Trophoblast cell (in vitro differentiated cells and primary cell): ENCODE measurements at regions not wholly inside any gene's neighbourhood (a gene's known extent, or its start where the extent isn't known, plus 50 kb on each side); places are given as distances from the start of the nearest gene placed in this dataset.

Source experiments
- DNase-seq, 2 donors: peaks; one replicate each; pipeline ENCODE4 v3.0.0-alpha.2; 2016
- H2AFZ ChIP-seq: 2 replicates; pipeline ENCODE4 v1.6.1; 2013; ENCODE audit warnings: low read length, moderate library complexity, mild to moderate bottlenecking; ENCODE audit not compliant: insufficient read depth, poor library complexity
- H2AK5ac ChIP-seq: 2 replicates; pipeline ENCODE4 v1.6.1; 2013; ENCODE audit warnings: mild to moderate bottlenecking, low read length
- H2BK120ac ChIP-seq: 2 replicates; pipeline ENCODE4 v1.6.1; 2013; ENCODE audit warnings: low read length, mild to moderate bottlenecking, moderate library complexity; ENCODE audit not compliant: insufficient read depth, poor library complexity
- H2BK12ac ChIP-seq: 2 replicates; pipeline ENCODE4 v1.6.1; 2013; ENCODE audit warnings: mild to moderate bottlenecking, low read length, moderate library complexity
- H2BK5ac ChIP-seq: 2 replicates; pipeline ENCODE4 v1.6.1; 2013; ENCODE audit warnings: low read length, low read depth, moderate library complexity, mild to moderate bottlenecking; ENCODE audit not compliant: poor library complexity
- H3K14ac ChIP-seq: 2 replicates; pipeline ENCODE4 v1.6.1; 2013; ENCODE audit warnings: mild to moderate bottlenecking, low read length
- H3K18ac ChIP-seq: 2 replicates; pipeline ENCODE4 v1.6.1; 2013; ENCODE audit warnings: mild to moderate bottlenecking, low read length
- H3K23ac ChIP-seq: 2 replicates; pipeline ENCODE4 v1.6.1; 2013; ENCODE audit warnings: low read length
- H3K27ac ChIP-seq: 2 replicates; pipeline ENCODE4 v1.5.1; 2013; ENCODE audit warnings: low read depth, mild to moderate bottlenecking, inconsistent platforms, low read length, moderate library complexity
- H3K27me3 ChIP-seq: 2 replicates; pipeline ENCODE4 v1.6.1; 2013; ENCODE audit warnings: inconsistent platforms, mild to moderate bottlenecking, low read length, moderate library complexity; ENCODE audit not compliant: insufficient read depth
- H3K36me3 ChIP-seq, 2 experiments: 1 replicate in 1 of 2; 2 replicates in 1 of 2; pipeline ENCODE4 v1.6.1; 2013; ENCODE audit warnings: low read length in 2 of 2, mild to moderate bottlenecking in 2 of 2, moderate library complexity in 1 of 2; ENCODE audit not compliant: insufficient read depth in 2 of 2, control insufficient read depth in 1 of 2
- H3K4ac ChIP-seq: 2 replicates; pipeline ENCODE4 v1.6.1; 2013; ENCODE audit warnings: low read depth, mild to moderate bottlenecking, low read length, moderate library complexity
- H3K4me1 ChIP-seq, 2 experiments: 1 replicate in 1 of 2; 2 replicates in 1 of 2; pipeline ENCODE4 v1.6.1; 2013; ENCODE audit warnings: low read length in 2 of 2, mild to moderate bottlenecking in 2 of 2, moderate library complexity in 1 of 2; ENCODE audit not compliant: insufficient read depth in 2 of 2, control insufficient read depth in 1 of 2
- H3K4me2 ChIP-seq: 2 replicates; pipeline ENCODE4 v1.6.1; 2013; ENCODE audit warnings: inconsistent platforms, mild to moderate bottlenecking, low read length, moderate library complexity
- H3K4me3 ChIP-seq: 2 replicates; pipeline ENCODE4 v1.5.1; 2013; ENCODE audit warnings: mild to moderate bottlenecking, low read depth, low read length, inconsistent platforms
- H3K79me1 ChIP-seq: one replicate; pipeline ENCODE4 v1.6.1; 2013; ENCODE audit warnings: low read length
- H3K79me2 ChIP-seq: 2 replicates; pipeline ENCODE4 v1.6.1; 2013; ENCODE audit warnings: low read length, mild to moderate bottlenecking; ENCODE audit not compliant: control insufficient read depth, insufficient read depth, poor library complexity
- H3K9ac ChIP-seq: 2 replicates; pipeline ENCODE4 v1.6.1; 2013; ENCODE audit warnings: mild to moderate bottlenecking, low read length
- H3K9me3 ChIP-seq: 2 replicates; pipeline ENCODE4 v1.6.1; 2013; ENCODE audit warnings: low read depth, mild to moderate bottlenecking, control low read depth, inconsistent platforms, low read length; ENCODE audit not compliant: insufficient read depth
- H4K12ac ChIP-seq: 2 replicates; pipeline ENCODE4 v1.6.1; 2013; ENCODE audit warnings: low read depth, mild to moderate bottlenecking, low read length, moderate library complexity
- H4K8ac ChIP-seq: 2 replicates; pipeline ENCODE4 v1.6.1; 2013; ENCODE audit warnings: low read depth, mild to moderate bottlenecking, low read length, moderate library complexity
- H4K91ac ChIP-seq: one replicate; pipeline ENCODE4 v1.6.1; 2013; ENCODE audit warnings: low read depth, mild to moderate bottlenecking, low read length, moderate library complexity
- WGBS: extraction: QIAGEN DNeasy Blood & Tissue Kit; methylation state at CpG from one replicate; pipeline ENCODE4 v1.1.7; 2013; ENCODE audit warnings: missing lambda C conversion rate; ENCODE audit not compliant: insufficient read length, insufficient coverage; ENCODE audit errors: extremely low coverage; 5-methylcytosine and 5-hydroxymethylcytosine counted together

- Histone ChIP-seq H3K23ac (no peak overlapping the region), H3K4ac (no peak overlapping the region), H3K9me3 (no peaks in the 10 kb centered on the region), H3K79me1 (peaks cover 7% of the 10 kb centered on the region), H3K9ac (no peak overlapping the region), H2AFZ (no peak overlapping the region), H3K14ac (no peak overlapping the region), H3K36me3 (no peaks in the 10 kb centered on the region), H4K91ac (no peak overlapping the region), H3K79me2 (no peaks in the 10 kb centered on the region), H4K8ac (no peak overlapping the region), H3K27me3 (no peaks in the 10 kb centered on the region), H3K18ac (no peak overlapping the region), H2AK5ac (no peak overlapping the region), H2BK12ac (peak overlapping the region; percentile 49), H4K12ac (no peak overlapping the region), H3K4me2 (no peak overlapping the region), H2BK5ac (no peak overlapping the region), H3K4me3 (no peak overlapping the region), H3K27ac (no peak overlapping the region), H2BK120ac (no peak overlapping the region), H3K4me1 (peaks cover 0 to 5% of the 10 kb centered on the region in 2 experiments)
- no peak for DNase-seq
- no CpG with 5 or more reads among the region's 5 CpGs for WGBS
Observed at GRCh38 chr2:160558531-160558930, 64.9 kb upstream of the RBMS1 start.

- peak; percentile 63 to 92 for DNase-seq
- Histone ChIP-seq H3K4me1 (peaks cover 0 to 5% of the 10 kb centered on the region in 2 experiments), H2AK5ac (no peak overlapping the region), H2AFZ (no peak overlapping the region), H3K4ac (no peak overlapping the region), H3K79me1 (peaks cover 7% of the 10 kb centered on the region), H4K8ac (no peak overlapping the region), H3K4me2 (no peak overlapping the region), H3K27ac (peak overlapping the region; percentile 55), H2BK120ac (peak overlapping the region; percentile 83), H2BK5ac (no peak overlapping the region), H4K12ac (no peak overlapping the region), H3K14ac (no peak overlapping the region), H4K91ac (no peak overlapping the region), H3K79me2 (no peaks in the 10 kb centered on the region), H3K4me3 (no peak overlapping the region), H3K18ac (no peak overlapping the region), H3K27me3 (no peaks in the 10 kb centered on the region), H3K36me3 (no peaks in the 10 kb centered on the region), H2BK12ac (no peak overlapping the region), H3K9me3 (no peaks in the 10 kb centered on the region), H3K23ac (no peak overlapping the region), H3K9ac (no peak overlapping the region)
- WGBS: no CpG with 5 or more reads among the region's 4 CpGs
Observed at GRCh38 chr2:160561551-160562295, 68.1 kb upstream of the RBMS1 start.

GRCh38 chr2:160562730-160563129 lies 69.1 kb upstream of the RBMS1 start:
- no peak overlapping the region for H3K18ac ChIP-seq
- no peak overlapping the region for H3K27ac ChIP-seq
- no peak overlapping the region for H4K8ac ChIP-seq
- H3K36me3 ChIP-seq: no peaks in the 10 kb centered on the region
- H4K12ac ChIP-seq: no peak overlapping the region
- no peak overlapping the region for H3K23ac ChIP-seq
- no peak overlapping the region for H4K91ac ChIP-seq
- no peaks in the 10 kb centered on the region for H3K9me3 ChIP-seq
- no peak overlapping the region for H3K4ac ChIP-seq
- H3K4me1 ChIP-seq: peaks cover 0 to 5% of the 10 kb centered on the region in 2 experiments
- H3K79me2 ChIP-seq: no peaks in the 10 kb centered on the region
- H2BK12ac ChIP-seq: no peak overlapping the region
- H3K4me2 ChIP-seq: no peak overlapping the region
- no peak overlapping the region for H3K9ac ChIP-seq
- no peaks in the 10 kb centered on the region for H3K27me3 ChIP-seq
- no peak overlapping the region for H2BK5ac ChIP-seq
- no peak for DNase-seq
- peaks cover 7% of the 10 kb centered on the region for H3K79me1 ChIP-seq
- H2BK120ac ChIP-seq: no peak overlapping the region
- no peak overlapping the region for H2AK5ac ChIP-seq
- no peak overlapping the region for H3K4me3 ChIP-seq
- H2AFZ ChIP-seq: no peak overlapping the region
- no peak overlapping the region for H3K14ac ChIP-seq
- no CpG with 5 or more reads among the region's 2 CpGs for WGBS

GRCh38 chr2:160564591-160564990 lies 71.0 kb upstream of the RBMS1 start:
- no peaks in the 10 kb centered on the region for H3K79me2 ChIP-seq
- no peak overlapping the region for H3K27ac ChIP-seq
- H4K91ac ChIP-seq: no peak overlapping the region
- no peak overlapping the region for H4K12ac ChIP-seq
- H2BK5ac ChIP-seq: no peak overlapping the region
- H3K4ac ChIP-seq: no peak overlapping the region
- no peaks in the 10 kb centered on the region for H3K9me3 ChIP-seq
- H3K4me3 ChIP-seq: no peak overlapping the region
- peaks cover 5% of the 10 kb centered on the region for H3K79me1 ChIP-seq
- H3K23ac ChIP-seq: no peak overlapping the region
- DNase-seq: no peak
- H4K8ac ChIP-seq: no peak overlapping the region
- no peak overlapping the region for H2AK5ac ChIP-seq
- H3K4me1 ChIP-seq: peaks cover 0 to 5% of the 10 kb centered on the region in 2 experiments
- H3K4me2 ChIP-seq: no peak overlapping the region
- no peak overlapping the region for H2AFZ ChIP-seq
- H3K9ac ChIP-seq: no peak overlapping the region
- H2BK12ac ChIP-seq: no peak overlapping the region
- no peak overlapping the region for H3K18ac ChIP-seq
- no peak overlapping the region for H3K14ac ChIP-seq
- H3K27me3 ChIP-seq: no peaks in the 10 kb centered on the region
- no peaks in the 10 kb centered on the region for H3K36me3 ChIP-seq
- no peak overlapping the region for H2BK120ac ChIP-seq
